Loucy (cell line): ENCODE measurements at regions not wholly inside any gene's neighbourhood (a gene's known extent, or its start where the extent isn't known, plus 50 kb on each side); places are given as distances from the start of the nearest gene placed in this dataset.

ENCODE experiments used
- H2AFZ ChIP-seq: fragments of 200-600 bp; sonication (generic); 2 replicates; pipeline ENCODE4 v1.6.0; 2016; ENCODE audit warnings: antibody characterized with exemption, mild to moderate bottlenecking, low read length, moderate library complexity
- H3F3A ChIP-seq: fragments of 200-600 bp; 2 replicates; pipeline ENCODE4 v1.6.0; 2016; ENCODE audit warnings: antibody characterized with exemption, low read depth, mild to moderate bottlenecking
- H3K27me3 ChIP-seq: fragments of 200-600 bp; sonication (generic); 2 replicates; pipeline ENCODE4 v1.6.1; 2014; ENCODE audit warnings: low read length, mild to moderate bottlenecking; ENCODE audit not compliant: insufficient read depth, poor library complexity, severe bottlenecking
- H3K36me3 ChIP-seq: fragments of 200-600 bp; sonication (generic); 2 replicates; pipeline ENCODE4 v1.6.1; 2016; ENCODE audit warnings: low read length; ENCODE audit not compliant: insufficient read depth
- H3K4me1 ChIP-seq: fragments of 200-600 bp; sonication (generic); 2 replicates; pipeline ENCODE4 v1.5.1; 2014; ENCODE audit warnings: low read length, mild to moderate bottlenecking; ENCODE audit not compliant: insufficient read depth, poor library complexity, severe bottlenecking
- H3K4me2 ChIP-seq: fragments of 200-600 bp; sonication (generic); 2 replicates; pipeline ENCODE4 v1.6.0; 2014; ENCODE audit warnings: antibody characterized with exemption, low read length, low read depth, mild to moderate bottlenecking; ENCODE audit not compliant: poor library complexity, severe bottlenecking
- H3K4me3 ChIP-seq: fragments of 200-600 bp; sonication (generic); 2 replicates; pipeline ENCODE4 v1.5.1; 2014; ENCODE audit warnings: low read length, mild to moderate bottlenecking, mixed read lengths; ENCODE audit not compliant: poor library complexity, severe bottlenecking
- H3K79me2 ChIP-seq: fragments of 200-600 bp; sonication (generic); 2 replicates; pipeline ENCODE4 v1.6.1; 2014; ENCODE audit warnings: low read length; ENCODE audit not compliant: insufficient read depth
- H3K9ac ChIP-seq: fragments of 200-600 bp; sonication (generic); 2 replicates; pipeline ENCODE4 v1.6.0; 2014; ENCODE audit warnings: mild to moderate bottlenecking, low read depth, low read length, moderate library complexity; ENCODE audit not compliant: poor library complexity, severe bottlenecking
- H3K9me2 ChIP-seq: fragments of 200-600 bp; sonication (generic); replicated peaks from 2 replicates; pipeline ENCODE4 v1.6.1; 2016; ENCODE audit warnings: low read depth, low read length, mixed read lengths
- H3K9me3 ChIP-seq: fragments of 200-600 bp; sonication (generic); 2 replicates; pipeline ENCODE4 v1.6.1; 2014; ENCODE audit warnings: mild to moderate bottlenecking, antibody characterized with exemption, low read length, low read depth; ENCODE audit not compliant: insufficient read depth
- H4K20me1 ChIP-seq: fragments of 200-600 bp; sonication (generic); 2 replicates; pipeline ENCODE4 v1.6.0; 2014; ENCODE audit warnings: antibody characterized with exemption, low read length, mild to moderate bottlenecking; ENCODE audit not compliant: insufficient read depth, poor library complexity, severe bottlenecking
- CTCF ChIP-seq: fragments of 200-600 bp; sonication (generic); conservative IDR thresholded peaks from 2 replicates; pipeline ENCODE4 v1.5.1; 2014; ENCODE audit warnings: mild to moderate bottlenecking, antibody characterized with exemption, low read length
- EZH2phosphoT487 ChIP-seq: fragments of 200-600 bp; IDR thresholded peaks from 2 replicates; pipeline ENCODE4 v1.6.1; 2018; ENCODE audit warnings: antibody characterized with exemption, mild to moderate bottlenecking, moderate library complexity, borderline replicate concordance

DNA sequence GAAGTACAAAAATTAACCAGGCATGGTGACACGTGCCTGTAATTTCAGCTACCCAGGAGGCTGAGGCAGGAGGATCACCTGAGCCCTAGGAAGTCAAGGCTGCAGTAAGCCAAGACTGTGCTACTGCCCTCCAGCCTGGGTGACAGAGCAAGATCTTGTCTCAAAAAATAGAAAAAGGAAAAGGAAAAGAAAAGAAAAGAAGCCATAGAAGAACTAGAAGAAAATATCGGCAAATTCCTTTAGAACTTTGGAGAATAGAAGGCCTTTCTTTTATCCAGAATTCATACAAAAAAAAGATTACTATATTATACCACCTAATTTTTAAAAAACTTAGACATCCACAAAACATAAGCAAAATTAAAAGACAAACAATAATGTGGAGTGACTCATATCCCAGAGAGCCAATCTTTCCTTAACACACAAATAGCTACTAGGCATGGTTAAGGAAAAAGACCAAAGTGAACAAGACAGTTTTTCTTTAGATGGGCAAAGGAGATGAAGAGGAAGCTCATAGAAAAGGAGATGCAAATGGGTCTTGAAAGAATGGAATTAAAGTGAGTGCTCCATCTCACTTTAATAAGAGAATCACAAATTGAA, 251.1 kb upstream of the IRF2BP2 start:
- Histone ChIP-seq H3K27me3 (no peaks in the 10 kb centered on the region), H2AFZ (no peak overlapping the region), H3K79me2 (no peaks in the 10 kb centered on the region), H3K4me1 (peaks cover 1% of the 10 kb centered on the region), H4K20me1 (no peaks in the 10 kb centered on the region), H3K4me3 (no peak overlapping the region), H3K36me3 (no peaks in the 10 kb centered on the region), H3K4me2 (no peak overlapping the region), H3F3A (no peaks in the 10 kb centered on the region), H3K9me2 (no peaks in the 10 kb centered on the region), H3K9ac (no peak overlapping the region), H3K9me3 (no peaks in the 10 kb centered on the region)
- TF ChIP-seq EZH2phosphoT487, result no peak
- TF ChIP-seq CTCF, result no peak

- no peak overlapping the region for H2AFZ ChIP-seq
- H3K27me3 ChIP-seq, result no peaks in the 10 kb centered on the region
- TF ChIP-seq EZH2phosphoT487 (no peak), CTCF (no peak)
- no peak overlapping the region for H3K9ac ChIP-seq
- H3K4me3 ChIP-seq, result no peak overlapping the region
- H4K20me1 ChIP-seq, result no peaks in the 10 kb centered on the region
- H3F3A ChIP-seq, result no peaks in the 10 kb centered on the region
- H3K9me2 ChIP-seq, result no peaks in the 10 kb centered on the region
- H3K9me3 ChIP-seq, result no peaks in the 10 kb centered on the region
- H3K79me2 ChIP-seq, result no peaks in the 10 kb centered on the region
- no peaks in the 10 kb centered on the region for H3K36me3 ChIP-seq
- no peak overlapping the region for H3K4me2 ChIP-seq
- H3K4me1 ChIP-seq, result no peaks in the 10 kb centered on the region
Observed at GRCh38 chr1:234858722-234859121, 248.7 kb upstream of the IRF2BP2 start.

DNA sequence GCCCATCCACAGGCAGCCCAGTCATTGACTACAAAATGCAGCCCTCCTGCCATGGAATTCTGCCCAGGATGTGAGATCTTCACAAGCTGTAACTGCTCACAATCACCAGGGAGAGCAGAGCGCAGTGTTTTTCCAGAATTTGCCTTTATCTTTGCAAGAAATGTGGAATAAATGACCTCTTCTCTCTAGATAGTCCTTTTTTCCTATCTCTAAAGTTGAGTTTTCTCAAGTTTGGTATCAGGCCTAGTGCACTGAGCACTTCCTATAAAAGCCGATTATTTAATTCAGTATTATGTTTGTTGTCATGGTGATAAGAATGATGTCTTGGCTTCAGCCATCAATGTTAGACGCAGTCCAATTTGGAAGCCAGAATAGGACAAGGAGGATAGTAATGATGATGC, 246.9 kb upstream of the IRF2BP2 start:
- Histone ChIP-seq H3K36me3 (no peaks in the 10 kb centered on the region), H3F3A (no peaks in the 10 kb centered on the region), H3K9ac (no peak overlapping the region), H3K9me2 (no peaks in the 10 kb centered on the region), H3K4me3 (no peak overlapping the region), H3K4me1 (peaks cover 6% of the 10 kb centered on the region), H3K9me3 (no peaks in the 10 kb centered on the region), H3K79me2 (no peaks in the 10 kb centered on the region), H4K20me1 (no peaks in the 10 kb centered on the region), H3K27me3 (no peaks in the 10 kb centered on the region), H2AFZ (no peak overlapping the region), H3K4me2 (no peak overlapping the region)
- TF ChIP-seq EZH2phosphoT487 (no peak), CTCF (no peak)
